ENCODE measurements at regions not wholly inside any gene's neighbourhood (a gene's known extent, or its start where the extent isn't known, plus 50 kb on each side); places are given as distances from the start of the nearest gene placed in this dataset.
A peak's percentile ranks its signal among the peaks of the same experiment; 100 is the strongest.

DNA sequence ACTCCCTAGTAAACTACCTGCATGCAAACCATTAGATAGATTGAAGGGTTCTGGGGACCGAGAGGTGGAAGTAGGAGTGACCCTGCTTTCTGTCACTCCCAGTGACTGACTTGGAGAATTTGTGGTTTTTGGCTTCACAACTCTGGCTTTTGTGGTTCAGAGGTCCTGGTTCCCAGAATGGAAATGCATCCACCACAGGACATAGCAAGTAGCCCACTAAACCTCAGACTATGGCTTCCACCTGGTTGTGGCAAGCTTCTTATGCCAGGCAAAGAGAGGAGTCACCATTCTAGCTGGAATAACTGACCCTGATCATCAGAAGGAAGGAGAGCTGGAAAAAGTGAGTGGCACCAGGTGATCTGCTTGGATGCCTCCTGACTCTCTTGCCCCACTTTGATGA is 162.4 kb upstream of the TMEM260 start:
- no peak for FAIRE-seq
- Histone ChIP-seq H3K4me3 (ENCODE audit: insufficient read depth, low read depth, low read length) (no peak overlapping the region), H2AFZ (ENCODE audit: low read depth, low read length) (no peak overlapping the region), H3K4me1 (ENCODE audit: insufficient read depth, low read length) (no peaks in the 10 kb centered on the region), H3K36me3 (ENCODE audit: insufficient read depth, low read length) (no peaks in the 10 kb centered on the region), H3K9me3 (ENCODE audit: insufficient read depth, low read depth, low read length) (peaks cover 3% of the 10 kb centered on the region), H3K79me2 (ENCODE audit: insufficient read depth, low read length) (no peaks in the 10 kb centered on the region), H4K20me1 (ENCODE audit: insufficient read depth, low read length) (no peaks in the 10 kb centered on the region), H3K9ac (ENCODE audit: low read length) (no peak overlapping the region), H3K4me2 (ENCODE audit: low read length) (no peak overlapping the region), H3K27ac (ENCODE audit: low read depth, low read length) (no peak overlapping the region), H3K27me3 (ENCODE audit: insufficient read depth, low read length) (peaks cover 16% of the 10 kb centered on the region)
- H3K27ac Mint-ChIP-seq (ENCODE audit: unreplicated experiment), result no peak overlapping the region
- DNase-seq (ENCODE audit: low read depth), result peak; percentile 14
- peaks cover 40% of the 10 kb centered on the region for H3K27me3 Mint-ChIP-seq (ENCODE audit: low read depth, unreplicated experiment)
- H3K9me3 Mint-ChIP-seq (ENCODE audit: unreplicated experiment), result peaks cover 19% of the 10 kb centered on the region
- H3K36me3 Mint-ChIP-seq (ENCODE audit: low read depth, unreplicated experiment), result peaks cover 2% of the 10 kb centered on the region
- TF ChIP-seq EZH2 (IDR thresholded peaks at IDR 0.05; ENCODE audit: insufficient read depth, low read length) (no peak), CTCF (IDR thresholded peaks at IDR 0.05; ENCODE audit: insufficient read depth, low read depth, low read length) (no peak)
- H3K4me1 Mint-ChIP-seq (ENCODE audit: low read depth, unreplicated experiment), result no peaks in the 10 kb centered on the region
- no peak overlapping the region for H3K4me3 Mint-ChIP-seq (ENCODE audit: unreplicated experiment)

DNA sequence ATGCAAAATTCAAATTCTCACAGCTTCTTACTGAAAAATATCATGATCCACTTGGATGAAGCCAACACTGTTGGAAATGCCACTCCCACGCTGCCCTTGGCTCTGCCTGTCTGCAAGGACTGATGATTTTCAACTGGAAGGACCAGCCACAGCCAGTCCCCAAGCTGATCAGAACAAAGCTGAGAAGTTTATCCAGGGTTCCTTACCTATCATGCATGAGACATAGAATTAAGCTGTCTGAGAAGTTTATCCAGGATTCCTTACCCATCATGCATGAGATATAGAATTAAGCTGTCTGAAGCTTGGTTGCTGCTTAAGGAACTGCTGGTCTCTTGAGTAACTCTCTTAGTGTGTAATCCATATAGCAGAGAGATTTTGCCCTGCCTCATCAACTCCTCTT is 159.8 kb upstream of the TMEM260 start:
- no peak for TF ChIP-seq EZH2 (IDR thresholded peaks at IDR 0.05; ENCODE audit: insufficient read depth, low read length)
- TF ChIP-seq CTCF (IDR thresholded peaks at IDR 0.05; ENCODE audit: insufficient read depth, low read depth, low read length), result no peak
- Histone ChIP-seq H3K9ac (ENCODE audit: low read length) (no peak overlapping the region), H3K9me3 (ENCODE audit: insufficient read depth, low read depth, low read length) (peaks cover 3% of the 10 kb centered on the region), H2AFZ (ENCODE audit: low read depth, low read length) (no peak overlapping the region), H3K4me3 (ENCODE audit: insufficient read depth, low read depth, low read length) (no peak overlapping the region), H3K36me3 (ENCODE audit: insufficient read depth, low read length) (no peaks in the 10 kb centered on the region), H3K4me2 (ENCODE audit: low read length) (no peak overlapping the region), H3K4me1 (ENCODE audit: insufficient read depth, low read length) (no peaks in the 10 kb centered on the region), H3K27me3 (ENCODE audit: insufficient read depth, low read length) (peaks cover 16% of the 10 kb centered on the region), H3K27ac (ENCODE audit: low read depth, low read length) (no peak overlapping the region), H4K20me1 (ENCODE audit: insufficient read depth, low read length) (no peaks in the 10 kb centered on the region), H3K79me2 (ENCODE audit: insufficient read depth, low read length) (no peaks in the 10 kb centered on the region)
- DNase-seq (ENCODE audit: low read depth) (no peak), FAIRE-seq (no peak)
- Mint-ChIP-seq H3K27ac (ENCODE audit: unreplicated experiment) (no peak overlapping the region), H3K4me1 (ENCODE audit: low read depth, unreplicated experiment) (peaks cover 12% of the 10 kb centered on the region), H3K9me3 (ENCODE audit: unreplicated experiment) (peaks cover 14% of the 10 kb centered on the region), H3K4me3 (ENCODE audit: unreplicated experiment) (no peak overlapping the region), H3K36me3 (ENCODE audit: low read depth, unreplicated experiment) (no peaks in the 10 kb centered on the region), H3K27me3 (ENCODE audit: low read depth, unreplicated experiment) (peaks cover 32% of the 10 kb centered on the region)

- FAIRE-seq (no peak), DNase-seq (ENCODE audit: low read depth) (no peak)
- H4K20me1 ChIP-seq (ENCODE audit: insufficient read depth, low read length), result no peaks in the 10 kb centered on the region
- no peak overlapping the region for H2AFZ ChIP-seq (ENCODE audit: low read depth, low read length)
- no peak for TF ChIP-seq CTCF (IDR thresholded peaks at IDR 0.05; ENCODE audit: insufficient read depth, low read depth, low read length)
- TF ChIP-seq EZH2 (IDR thresholded peaks at IDR 0.05; ENCODE audit: insufficient read depth, low read length), result no peak
- peaks cover 20% of the 10 kb centered on the region for H3K27me3 Mint-ChIP-seq (ENCODE audit: low read depth, unreplicated experiment)
- H3K4me1 Mint-ChIP-seq (ENCODE audit: low read depth, unreplicated experiment), result peaks cover 12% of the 10 kb centered on the region
- no peaks in the 10 kb centered on the region for H3K36me3 ChIP-seq (ENCODE audit: insufficient read depth, low read length)
- no peaks in the 10 kb centered on the region for H3K4me1 ChIP-seq (ENCODE audit: insufficient read depth, low read length)
- H3K9ac ChIP-seq (ENCODE audit: low read length), result no peak overlapping the region
- H3K27me3 ChIP-seq (ENCODE audit: insufficient read depth, low read length), result peaks cover 18% of the 10 kb centered on the region
- no peak overlapping the region for H3K4me3 ChIP-seq (ENCODE audit: insufficient read depth, low read depth, low read length)
- H3K36me3 Mint-ChIP-seq (ENCODE audit: low read depth, unreplicated experiment), result no peaks in the 10 kb centered on the region
- H3K4me2 ChIP-seq (ENCODE audit: low read length), result no peak overlapping the region
- peaks cover 3% of the 10 kb centered on the region for H3K9me3 ChIP-seq (ENCODE audit: insufficient read depth, low read depth, low read length)
- H3K27ac Mint-ChIP-seq (ENCODE audit: unreplicated experiment), result no peak overlapping the region
- H3K79me2 ChIP-seq (ENCODE audit: insufficient read depth, low read length), result no peaks in the 10 kb centered on the region
- H3K27ac ChIP-seq (ENCODE audit: low read depth, low read length), result no peak overlapping the region
- peaks cover 11% of the 10 kb centered on the region for H3K9me3 Mint-ChIP-seq (ENCODE audit: unreplicated experiment)
- H3K4me3 Mint-ChIP-seq (ENCODE audit: unreplicated experiment), result no peak overlapping the region
These were observed 157.4 kb upstream of the TMEM260 start for GRCh38 chr14:56422221-56422620.

All from astrocyte (in vitro differentiated cells and primary cell).